ENCODE measurements at regions not wholly inside any gene's neighbourhood (a gene's known extent, or its start where the extent isn't known, plus 50 kb on each side); places are given as distances from the start of the nearest gene placed in this dataset.

- CTCF ChIA-PET: no interaction called here
- Mint-ChIP-seq H3K27me3 (ENCODE audit: insufficient read depth, unreplicated experiment) (peaks cover 49% of the 10 kb centered on the region), H3K4me3 (ENCODE audit: unreplicated experiment) (no peak overlapping the region), H3K27ac (ENCODE audit: low read depth, unreplicated experiment) (no peak overlapping the region), H3K4me1 (ENCODE audit: insufficient read depth, unreplicated experiment) (no peaks in the 10 kb centered on the region), H3K9me3 (ENCODE audit: unreplicated experiment) (no peaks in the 10 kb centered on the region), H3K36me3 (ENCODE audit: insufficient read depth, unreplicated experiment) (no peaks in the 10 kb centered on the region)
- no peak for TF ChIP-seq CTCF (IDR thresholded peaks at IDR 0.05; ENCODE audit: unreplicated experiment)
- POLR2A ChIA-PET: interaction anchor here (0.6 kb wide), 1 partner anchor 19 kb away, joined by 3 read pairs; no protein-coding TSS in a partner anchor
- intact Hi-C loops (cut with micrococcal nuclease): no loop called here
- BruUV-seq (replicated peaks): no TSS peak
- DNase-seq (ENCODE audit: unreplicated experiment): no peak
Observed at GRCh38 chr2:15689654-15690053, 98.0 kb downstream of the DDX1 start.

- no peaks in the 10 kb centered on the region for H3K9me3 Mint-ChIP-seq (ENCODE audit: unreplicated experiment)
- peaks cover 34% of the 10 kb centered on the region for H3K27me3 Mint-ChIP-seq (ENCODE audit: insufficient read depth, unreplicated experiment)
- no peak overlapping the region for H3K27ac Mint-ChIP-seq (ENCODE audit: low read depth, unreplicated experiment)
- H3K4me1 Mint-ChIP-seq (ENCODE audit: insufficient read depth, unreplicated experiment): no peaks in the 10 kb centered on the region
- no peak overlapping the region for H3K4me3 Mint-ChIP-seq (ENCODE audit: unreplicated experiment)
- POLR2A ChIA-PET: interaction anchor here (1.1 kb wide), 1 partner anchor 23 kb away, joined by 3 read pairs; no protein-coding TSS in a partner anchor
- CTCF ChIA-PET: interaction anchor here (0.7 kb wide), 1 partner anchor 57 kb away, joined by 3 read pairs; no protein-coding TSS in a partner anchor
- intact Hi-C loops (cut with micrococcal nuclease): no loop called here
- no TSS peak for BruUV-seq (replicated peaks)
- no peak for DNase-seq (ENCODE audit: unreplicated experiment)
- no peaks in the 10 kb centered on the region for H3K36me3 Mint-ChIP-seq (ENCODE audit: insufficient read depth, unreplicated experiment)
- TF ChIP-seq CTCF (IDR thresholded peaks at IDR 0.05; ENCODE audit: unreplicated experiment): no peak
Observed at GRCh38 chr2:15691586-15692310, 100.1 kb downstream of the DDX1 start.

GRCh38 chr2:15692551-15693377 lies 101.1 kb downstream of the DDX1 start:
- Mint-ChIP-seq H3K4me1 (ENCODE audit: insufficient read depth, unreplicated experiment) (no peaks in the 10 kb centered on the region), H3K4me3 (ENCODE audit: unreplicated experiment) (no peak overlapping the region), H3K9me3 (ENCODE audit: unreplicated experiment) (no peaks in the 10 kb centered on the region), H3K36me3 (ENCODE audit: insufficient read depth, unreplicated experiment) (no peaks in the 10 kb centered on the region), H3K27me3 (ENCODE audit: insufficient read depth, unreplicated experiment) (peaks cover 23% of the 10 kb centered on the region), H3K27ac (ENCODE audit: low read depth, unreplicated experiment) (no peak overlapping the region)
- DNase-seq (ENCODE audit: unreplicated experiment): no peak
- intact Hi-C loops (cut with micrococcal nuclease): no loop called here
- no TSS peak for BruUV-seq (replicated peaks)
- POLR2A ChIA-PET: no interaction called here
- no peak for TF ChIP-seq CTCF (IDR thresholded peaks at IDR 0.05; ENCODE audit: unreplicated experiment)
- CTCF ChIA-PET: no interaction called here

GRCh38 chr2:15693382-15693781 lies 101.7 kb downstream of the DDX1 start:
- no peaks in the 10 kb centered on the region for H3K36me3 Mint-ChIP-seq (ENCODE audit: insufficient read depth, unreplicated experiment)
- no peak for TF ChIP-seq CTCF (IDR thresholded peaks at IDR 0.05; ENCODE audit: unreplicated experiment)
- no TSS peak for BruUV-seq (replicated peaks)
- no peak overlapping the region for H3K4me3 Mint-ChIP-seq (ENCODE audit: unreplicated experiment)
- H3K4me1 Mint-ChIP-seq (ENCODE audit: insufficient read depth, unreplicated experiment): no peaks in the 10 kb centered on the region
- H3K9me3 Mint-ChIP-seq (ENCODE audit: unreplicated experiment): no peaks in the 10 kb centered on the region
- no peak for DNase-seq (ENCODE audit: unreplicated experiment)
- H3K27ac Mint-ChIP-seq (ENCODE audit: low read depth, unreplicated experiment): no peak overlapping the region
- POLR2A ChIA-PET: no interaction called here
- intact Hi-C loops (cut with micrococcal nuclease): no loop called here
- CTCF ChIA-PET: no interaction called here
- peaks cover 17% of the 10 kb centered on the region for H3K27me3 Mint-ChIP-seq (ENCODE audit: insufficient read depth, unreplicated experiment)

Data from MCF 10A (cell line).